Prostate gland (tissue), 2 donors: ENCODE measurements at regions not wholly inside any gene's neighbourhood (a gene's known extent, or its start where the extent isn't known, plus 50 kb on each side); places are given as distances from the start of the nearest gene placed in this dataset.

Experiments
- DNase-seq: peaks from one replicate; pipeline ENCODE4 v3.0.0-alpha.2; 2019; ENCODE audit warnings: low spot score
- H3K27ac ChIP-seq, 2 donors: fragments of 200-600 bp; sonication (generic); 2 replicates each; pipeline ENCODE4 v1.5.1; 2017 to 2019
- H3K27me3 ChIP-seq: fragments of 200-600 bp; sonication (generic); replicated peaks from 2 replicates; pipeline ENCODE4 v1.5.1; 2019; ENCODE audit not compliant: insufficient read depth
- H3K36me3 ChIP-seq, 2 donors: fragments of 200-600 bp; sonication (generic); 1 replicate in 1 of 2; 2 replicates in 1 of 2; pipeline versions ENCODE4 v1.5.1 to v1.8.1; 2017 to 2019
- H3K4me1 ChIP-seq: fragments of 200-600 bp; sonication (generic); replicated peaks from 2 replicates; pipeline ENCODE4 v1.5.1; 2019
- H3K4me3 ChIP-seq, 2 donors: fragments of 200-600 bp; sonication (generic); 2 replicates each; pipeline ENCODE4 v1.5.1; 2017 to 2019
- H3K9me3 ChIP-seq: fragments of 200-600 bp; sonication (generic); 2 replicates; pipeline ENCODE4 v1.5.1; 2017
- CTCF ChIP-seq, 4 experiments: fragments of 200-600 bp in 2 of 4; fragments of 450-650 bp in 2 of 4; sonication (generic) in 2 of 4; IDR thresholded peaks; 1 replicate in 3 of 4; 2 replicates in 1 of 4; pipeline ENCODE4 v1.5.1; 2016 to 2019; ENCODE audit warnings: antibody characterized with exemption in 4 of 4, mild to moderate bottlenecking in 2 of 4, moderate library complexity in 2 of 4
- POLR2A ChIP-seq: fragments of 450-650 bp; IDR thresholded peaks from one replicate; pipeline ENCODE4 v1.6.1; 2016; ENCODE audit warnings: antibody characterized with exemption, mild to moderate bottlenecking
- POLR2AphosphoS5 ChIP-seq: sonication (generic); formaldehyde crosslinking; IDR thresholded peaks from one replicate; pipeline ENCODE4 v1.6.1; 2017; ENCODE audit warnings: antibody characterized with exemption
- WGBS: methylation state at CpG from one replicate; pipeline ENCODE4 v1.1.5; 2018; 5-methylcytosine and 5-hydroxymethylcytosine counted together
- intact Hi-C: fragments of 100-400 bp; cut with DNase I; formaldehyde crosslinking; loops from one replicate; pipeline ENCODE4 v1.14.2; 2022

- intact Hi-C loops: loop anchor here (10.0 kb wide), 1 partner anchor 371 kb away; the partner anchor contains the start of gene GNGT1
- no peak overlapping the region for H3K4me3 ChIP-seq
Measured at GRCh38 chr7:94276027-94276426, 118.7 kb upstream of the COL1A2 start.

GRCh38 chr7:94276795-94277194 is 117.9 kb upstream of the COL1A2 start:
- Histone ChIP-seq H3K4me3 (no peak overlapping the region), H3K27me3 (no peaks in the 10 kb centered on the region), H3K27ac (no peak overlapping the region), H3K4me1 (no peaks in the 10 kb centered on the region), H3K36me3 (no peaks in the 10 kb centered on the region), H3K9me3 (no peaks in the 10 kb centered on the region)
- intact Hi-C loops: loop anchor here (10.0 kb wide), 1 partner anchor 372 kb away; the partner anchor contains the start of gene GNGT1
- WGBS: 29% methylated on average over 1 of the region's 1 CpG
- no peak for DNase-seq
- no peak for TF ChIP-seq CTCF (IDR thresholded peaks at IDR 0.05)
- TF ChIP-seq POLR2AphosphoS5: no peak
- TF ChIP-seq POLR2A: no peak

More at GRCh38 chr7:94276027-94276426, 118.7 kb upstream of the COL1A2 start:
- Histone ChIP-seq H3K27ac (no peak overlapping the region), H3K36me3 (no peaks in the 10 kb centered on the region), H3K9me3 (no peaks in the 10 kb centered on the region), H3K27me3 (no peaks in the 10 kb centered on the region), H3K4me1 (no peaks in the 10 kb centered on the region)
- 70% methylated on average over 4 of the region's 4 CpGs for WGBS
- no peak for DNase-seq
- TF ChIP-seq CTCF (IDR thresholded peaks at IDR 0.05) (no peak), POLR2AphosphoS5 (no peak), POLR2A (no peak)

GRCh38 chr7:94277236-94277635 is 117.5 kb upstream of the COL1A2 start:
- TF ChIP-seq POLR2AphosphoS5 (no peak), POLR2A (no peak), CTCF (IDR thresholded peaks at IDR 0.05) (no peak)
- H3K9me3 ChIP-seq: no peaks in the 10 kb centered on the region
- intact Hi-C loops: loop anchor here (10.0 kb wide), 1 partner anchor 372 kb away; the partner anchor contains the start of gene GNGT1
- H3K27me3 ChIP-seq: no peaks in the 10 kb centered on the region
- 91% methylated on average over 4 of the region's 4 CpGs for WGBS
- H3K4me1 ChIP-seq: no peaks in the 10 kb centered on the region
- DNase-seq: no peak
- no peak overlapping the region for H3K4me3 ChIP-seq
- H3K36me3 ChIP-seq: no peaks in the 10 kb centered on the region
- no peak overlapping the region for H3K27ac ChIP-seq

GRCh38 chr7:94280851-94281250 is 113.8 kb upstream of the COL1A2 start:
- no peak for DNase-seq
- Histone ChIP-seq H3K9me3 (no peaks in the 10 kb centered on the region), H3K36me3 (no peaks in the 10 kb centered on the region), H3K27me3 (no peaks in the 10 kb centered on the region), H3K4me1 (no peaks in the 10 kb centered on the region), H3K4me3 (no peak overlapping the region), H3K27ac (no peak overlapping the region)
- TF ChIP-seq POLR2AphosphoS5 (no peak), POLR2A (no peak), CTCF (IDR thresholded peaks at IDR 0.05) (no peak)
- WGBS: 56% methylated on average over 2 of the region's 2 CpGs
- intact Hi-C loops: no loop called here

GRCh38 chr7:94284104-94284503 is 110.6 kb upstream of the COL1A2 start:
- Histone ChIP-seq H3K4me1 (no peaks in the 10 kb centered on the region), H3K9me3 (no peaks in the 10 kb centered on the region), H3K27me3 (peaks cover 2% of the 10 kb centered on the region), H3K36me3 (no peaks in the 10 kb centered on the region), H3K4me3 (no peak overlapping the region), H3K27ac (no peak overlapping the region)
- TF ChIP-seq POLR2A: no peak
- TF ChIP-seq POLR2AphosphoS5: no peak
- no peak for TF ChIP-seq CTCF (IDR thresholded peaks at IDR 0.05)
- WGBS: 35% methylated on average over 2 of the region's 2 CpGs
- intact Hi-C loops: no loop called here
- no peak for DNase-seq
